ENCODE measurements at regions not wholly inside any gene's neighbourhood (a gene's known extent, or its start where the extent isn't known, plus 50 kb on each side); places are given as distances from the start of the nearest gene placed in this dataset.

GRCh38 chr4:56093576-56093975 is 144.8 kb downstream of the CEP135 start (continued):
- TF ChIP-seq, protein P1, sequence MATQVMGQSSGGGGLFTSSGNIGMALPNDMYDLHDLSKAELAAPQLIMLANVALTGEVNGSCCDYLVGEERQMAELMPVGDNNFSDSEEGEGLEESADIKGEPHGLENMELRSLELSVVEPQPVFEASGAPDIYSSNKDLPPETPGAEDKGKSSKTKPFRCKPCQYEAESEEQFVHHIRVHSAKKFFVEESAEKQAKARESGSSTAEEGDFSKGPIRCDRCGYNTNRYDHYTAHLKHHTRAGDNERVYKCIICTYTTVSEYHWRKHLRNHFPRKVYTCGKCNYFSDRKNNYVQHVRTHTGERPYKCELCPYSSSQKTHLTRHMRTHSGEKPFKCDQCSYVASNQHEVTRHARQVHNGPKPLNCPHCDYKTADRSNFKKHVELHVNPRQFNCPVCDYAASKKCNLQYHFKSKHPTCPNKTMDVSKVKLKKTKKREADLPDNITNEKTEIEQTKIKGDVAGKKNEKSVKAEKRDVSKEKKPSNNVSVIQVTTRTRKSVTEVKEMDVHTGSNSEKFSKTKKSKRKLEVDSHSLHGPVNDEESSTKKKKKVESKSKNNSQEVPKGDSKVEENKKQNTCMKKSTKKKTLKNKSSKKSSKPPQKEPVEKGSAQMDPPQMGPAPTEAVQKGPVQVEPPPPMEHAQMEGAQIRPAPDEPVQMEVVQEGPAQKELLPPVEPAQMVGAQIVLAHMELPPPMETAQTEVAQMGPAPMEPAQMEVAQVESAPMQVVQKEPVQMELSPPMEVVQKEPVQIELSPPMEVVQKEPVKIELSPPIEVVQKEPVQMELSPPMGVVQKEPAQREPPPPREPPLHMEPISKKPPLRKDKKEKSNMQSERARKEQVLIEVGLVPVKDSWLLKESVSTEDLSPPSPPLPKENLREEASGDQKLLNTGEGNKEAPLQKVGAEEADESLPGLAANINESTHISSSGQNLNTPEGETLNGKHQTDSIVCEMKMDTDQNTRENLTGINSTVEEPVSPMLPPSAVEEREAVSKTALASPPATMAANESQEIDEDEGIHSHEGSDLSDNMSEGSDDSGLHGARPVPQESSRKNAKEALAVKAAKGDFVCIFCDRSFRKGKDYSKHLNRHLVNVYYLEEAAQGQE (IDR thresholded peaks at IDR 0.05; ENCODE audit: low read depth) = no peak
- TF ChIP-seq CEBPB (IDR thresholded peaks at IDR 0.05; ENCODE audit: low read depth) = no peak
- no peak for TF ChIP-seq RAD21 (IDR thresholded peaks at IDR 0.05; ENCODE audit: low read depth)

- Histone ChIP-seq H2AFZ (ENCODE audit: low read depth, low read length, poor library complexity, severe bottlenecking) (no peak overlapping the region), H3K27ac (ENCODE audit: low read depth, low read length) (no peak overlapping the region), H3K4me2 (ENCODE audit: low read length) (no peak overlapping the region), H3K4me3 (replicated peaks in 1 of 2; ENCODE audit: low read depth in 1 of 2, low read length in 2 of 2) (no peak overlapping the region), H3K9ac (ENCODE audit: low read length) (no peak overlapping the region), H4K20me1 (ENCODE audit: insufficient read depth) (no peaks in the 10 kb centered on the region), H3K36me3 (ENCODE audit: control insufficient read depth in 1 of 2, insufficient read depth in 2 of 2, low read length in 2 of 2) (no peaks in the 10 kb centered on the region), H3K4me1 (ENCODE audit: control insufficient read depth in 1 of 2, insufficient read depth in 2 of 2, low read length in 2 of 2) (no peaks in the 10 kb centered on the region), H3K9me2 (ENCODE audit: insufficient read depth) (no peaks in the 10 kb centered on the region), H3K9me3 (ENCODE audit: control insufficient read depth in 1 of 2, insufficient read depth in 1 of 2, low read depth in 1 of 2, low read length in 2 of 2) (no peaks in the 10 kb centered on the region), H3K79me2 (ENCODE audit: insufficient read depth, low read length) (no peaks in the 10 kb centered on the region), H3K27me3 (ENCODE audit: insufficient read depth, low read length) (no peaks in the 10 kb centered on the region)
- intact Hi-C loops (cut with micrococcal nuclease) = no loop called here
- CTCF ChIA-PET = no interaction called here
- ATAC-seq (no peak), DNase-seq (ENCODE audit: low read depth, low spot score) (no peak)
- RAD21 ChIA-PET (ENCODE audit: low non-redundant PET in 1 of 2, low total read pairs in 2 of 2, uncharacterized antibody in 2 of 2, unreplicated experiment in 2 of 2) = no interaction called here
- POLR2A ChIA-PET = no interaction called here
- TF ChIP-seq YY1 (IDR thresholded peaks at IDR 0.05; ENCODE audit: extremely low read depth, insufficient replicate concordance, low read depth, low read length) = no peak
- TF ChIP-seq, protein P1 (IDR thresholded peaks at IDR 0.05; ENCODE audit: low read depth) = no peak
- no TSS peak for BruUV-seq (replicated peaks)
Measured at GRCh38 chr4:56092540-56092939, 143.8 kb downstream of the CEP135 start.

Measured in HCT116 (cell line).